ENCODE measurements at regions not wholly inside any gene's neighbourhood (a gene's known extent, or its start where the extent isn't known, plus 50 kb on each side); places are given as distances from the start of the nearest gene placed in this dataset.

DNA sequence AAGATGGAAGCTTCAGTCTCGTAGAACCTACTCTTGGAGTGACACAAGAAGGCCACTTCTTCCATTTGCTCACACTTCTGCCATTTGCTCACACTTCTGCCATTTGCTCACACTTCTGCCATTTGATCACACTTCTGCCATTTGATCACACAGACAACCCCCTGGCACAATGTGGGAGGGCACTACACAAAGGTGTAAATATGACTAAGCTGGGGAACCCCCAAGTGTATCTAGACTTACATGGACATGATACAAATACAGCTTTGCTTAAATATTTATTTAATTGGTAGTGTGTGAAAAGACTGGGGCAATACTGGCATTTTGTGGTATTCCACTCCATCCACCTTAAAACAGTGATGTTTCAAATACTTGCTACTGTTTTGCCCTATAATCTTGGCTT, 296.2 kb upstream of the PPFIA2 start:
- H3K4me3 Mint-ChIP-seq: no peak overlapping the region
- no peaks in the 10 kb centered on the region for H3K27me3 Mint-ChIP-seq (ENCODE audit: low read depth)
- H3K36me3 Mint-ChIP-seq: no peaks in the 10 kb centered on the region
- POLR2A ChIA-PET: no interaction called here
- TF ChIP-seq STAT6 (CRISPR knock-in tag; conservative IDR thresholded peaks at IDR 0.05; ENCODE audit: low read depth): no peak
- TF ChIP-seq ZNF138 (CRISPR knock-in tag; conservative IDR thresholded peaks at IDR 0.05): no peak
- TF ChIP-seq CREB1 (CRISPR knock-in tag; IDR thresholded peaks at IDR 0.05): no peak
- TF ChIP-seq ESRRA (CRISPR knock-in tag; IDR thresholded peaks at IDR 0.05; ENCODE audit: borderline replicate concordance): no peak
- no peak for TF ChIP-seq ZMAT4 (CRISPR knock-in tag; IDR thresholded peaks at IDR 0.05)
- TF ChIP-seq, protein P1, sequence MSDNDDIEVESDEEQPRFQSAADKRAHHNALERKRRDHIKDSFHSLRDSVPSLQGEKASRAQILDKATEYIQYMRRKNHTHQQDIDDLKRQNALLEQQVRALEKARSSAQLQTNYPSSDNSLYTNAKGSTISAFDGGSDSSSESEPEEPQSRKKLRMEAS (CRISPR knock-in tag; IDR thresholded peaks at IDR 0.05): no peak
- no peak for TF ChIP-seq RORB (CRISPR knock-in tag; IDR thresholded peaks at IDR 0.05)
- no peak for TF ChIP-seq NFE2L1 (CRISPR knock-in tag; IDR thresholded peaks at IDR 0.05)
- TF ChIP-seq MLX (CRISPR knock-in tag; IDR thresholded peaks at IDR 0.05): no peak
- TF ChIP-seq FOXK1 (CRISPR knock-in tag; IDR thresholded peaks at IDR 0.05): no peak
- no peak for TF ChIP-seq TEAD1 (CRISPR knock-in tag; IDR thresholded peaks at IDR 0.05)
- TF ChIP-seq, protein P2, sequence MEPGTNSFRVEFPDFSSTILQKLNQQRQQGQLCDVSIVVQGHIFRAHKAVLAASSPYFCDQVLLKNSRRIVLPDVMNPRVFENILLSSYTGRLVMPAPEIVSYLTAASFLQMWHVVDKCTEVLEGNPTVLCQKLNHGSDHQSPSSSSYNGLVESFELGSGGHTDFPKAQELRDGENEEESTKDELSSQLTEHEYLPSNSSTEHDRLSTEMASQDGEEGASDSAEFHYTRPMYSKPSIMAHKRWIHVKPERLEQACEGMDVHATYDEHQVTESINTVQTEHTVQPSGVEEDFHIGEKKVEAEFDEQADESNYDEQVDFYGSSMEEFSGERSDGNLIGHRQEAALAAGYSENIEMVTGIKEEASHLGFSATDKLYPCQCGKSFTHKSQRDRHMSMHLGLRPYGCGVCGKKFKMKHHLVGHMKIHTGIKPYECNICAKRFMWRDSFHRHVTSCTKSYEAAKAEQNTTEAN (CRISPR knock-in tag; IDR thresholded peaks at IDR 0.05): no peak
- TF ChIP-seq EMX1 (CRISPR knock-in tag; IDR thresholded peaks at IDR 0.05): no peak
- TF ChIP-seq, protein P3, sequence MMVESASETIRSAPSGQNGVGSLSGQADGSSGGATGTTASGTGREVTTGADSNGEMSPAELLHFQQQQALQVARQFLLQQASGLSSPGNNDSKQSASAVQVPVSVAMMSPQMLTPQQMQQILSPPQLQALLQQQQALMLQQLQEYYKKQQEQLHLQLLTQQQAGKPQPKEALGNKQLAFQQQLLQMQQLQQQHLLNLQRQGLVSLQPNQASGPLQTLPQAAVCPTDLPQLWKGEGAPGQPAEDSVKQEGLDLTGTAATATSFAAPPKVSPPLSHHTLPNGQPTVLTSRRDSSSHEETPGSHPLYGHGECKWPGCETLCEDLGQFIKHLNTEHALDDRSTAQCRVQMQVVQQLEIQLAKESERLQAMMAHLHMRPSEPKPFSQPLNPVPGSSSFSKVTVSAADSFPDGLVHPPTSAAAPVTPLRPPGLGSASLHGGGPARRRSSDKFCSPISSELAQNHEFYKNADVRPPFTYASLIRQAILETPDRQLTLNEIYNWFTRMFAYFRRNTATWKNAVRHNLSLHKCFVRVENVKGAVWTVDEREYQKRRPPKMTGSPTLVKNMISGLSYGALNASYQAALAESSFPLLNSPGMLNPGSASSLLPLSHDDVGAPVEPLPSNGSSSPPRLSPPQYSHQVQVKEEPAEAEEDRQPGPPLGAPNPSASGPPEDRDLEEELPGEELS (CRISPR knock-in tag; IDR thresholded peaks at IDR 0.05): no peak
- TF ChIP-seq ZNF263 (CRISPR knock-in tag; IDR thresholded peaks at IDR 0.05; ENCODE audit: low read depth): no peak
- TF ChIP-seq, protein P4, sequence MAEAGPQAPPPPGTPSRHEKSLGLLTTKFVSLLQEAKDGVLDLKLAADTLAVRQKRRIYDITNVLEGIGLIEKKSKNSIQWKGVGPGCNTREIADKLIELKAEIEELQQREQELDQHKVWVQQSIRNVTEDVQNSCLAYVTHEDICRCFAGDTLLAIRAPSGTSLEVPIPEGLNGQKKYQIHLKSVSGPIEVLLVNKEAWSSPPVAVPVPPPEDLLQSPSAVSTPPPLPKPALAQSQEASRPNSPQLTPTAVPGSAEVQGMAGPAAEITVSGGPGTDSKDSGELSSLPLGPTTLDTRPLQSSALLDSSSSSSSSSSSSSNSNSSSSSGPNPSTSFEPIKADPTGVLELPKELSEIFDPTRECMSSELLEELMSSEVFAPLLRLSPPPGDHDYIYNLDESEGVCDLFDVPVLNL (CRISPR knock-in tag; IDR thresholded peaks at IDR 0.05; ENCODE audit: borderline replicate concordance, low read depth): no peak
- no peak for TF ChIP-seq ZNF121 (CRISPR knock-in tag; IDR thresholded peaks at IDR 0.05)
- TF ChIP-seq AR (CRISPR knock-in tag; IDR thresholded peaks at IDR 0.05): no peak
- no peak for TF ChIP-seq OVOL2 (CRISPR knock-in tag; IDR thresholded peaks at IDR 0.05; ENCODE audit: borderline replicate concordance)
- no peaks in the 10 kb centered on the region for H3K4me1 Mint-ChIP-seq
- DNase-seq (ENCODE audit: low spot score) (no peak), ATAC-seq (no peak)
- CTCF ChIA-PET: no interaction called here
- H3K9me3 Mint-ChIP-seq: no peaks in the 10 kb centered on the region
- H3K27ac Mint-ChIP-seq: no peak overlapping the region
